ENCODE measurements at regions not wholly inside any gene's neighbourhood (a gene's known extent, or its start where the extent isn't known, plus 50 kb on each side); places are given as distances from the start of the nearest gene placed in this dataset.

GRCh38 chr1:112083487-112083886, 94.0 kb upstream of the KCND3 start:
- Histone ChIP-seq H3K27me3 (replicated peaks in 1 of 7) (peaks cover 0 to 11% (median 0%) of the 10 kb centered on the region in 7 donors), H3K4me3 (no peak overlapping the region), H3K27ac (no peak overlapping the region), H3K4me1 (no peaks in the 10 kb centered on the region), H3K9me3 (no peaks in the 10 kb centered on the region), H3K36me3 (no peaks in the 10 kb centered on the region)
- 27 to 47% (median 33%) methylated on average over 3 of the region's 3 CpGs for WGBS, 5 donors
- DNase-seq = no peak
- TF ChIP-seq CTCF (IDR thresholded peaks at IDR 0.05 in 8 of 11, conservative IDR thresholded peaks at IDR 0.05 in 3 of 11) (no peak), POLR2AphosphoS5 (IDR thresholded peaks at IDR 0.05) (no peak)
- intact Hi-C loops (cut with DNase I; ENCODE audit: low total_unique reads) = no loop called here

DNA sequence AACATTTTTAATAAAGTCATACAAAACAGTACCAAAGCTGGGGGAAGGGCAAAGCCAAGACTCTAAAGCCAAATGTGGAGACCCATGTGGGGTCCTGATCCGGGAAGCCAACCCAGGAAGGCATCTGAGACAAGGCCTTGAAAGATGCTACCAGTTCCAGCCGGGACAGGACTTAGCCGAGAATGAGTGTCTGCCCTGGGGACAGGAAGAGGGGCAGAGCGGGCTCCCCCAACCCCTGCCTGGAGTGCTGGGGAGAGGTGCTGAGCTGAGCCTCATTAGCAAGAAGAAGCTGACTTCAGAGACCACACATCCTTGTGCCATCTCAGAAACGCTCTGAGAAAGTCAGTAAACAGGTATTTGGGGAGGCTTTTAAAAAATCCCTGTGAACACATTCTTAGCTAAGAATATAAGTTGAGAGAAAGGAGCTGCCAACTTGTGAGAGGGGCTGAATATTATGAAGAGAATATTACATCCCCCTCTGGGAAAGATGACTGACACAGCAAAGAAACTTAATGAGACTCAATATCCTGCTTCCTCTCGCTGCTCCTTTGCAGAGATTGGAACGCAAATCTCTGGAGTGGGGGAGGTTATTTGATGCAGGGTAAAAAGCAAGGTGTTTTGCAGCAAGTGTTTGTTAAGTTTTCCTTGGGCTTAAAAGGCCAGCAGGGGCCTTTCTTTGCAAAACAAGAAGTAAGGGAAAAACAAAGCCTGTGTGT, 103.3 kb upstream of the KCND3 start:
- 30 to 42% (median 35%) methylated on average over 6 to 7 of the region's 7 CpGs for WGBS, 5 donors

GRCh38 chr1:112093372-112093694, 103.9 kb upstream of the KCND3 start:
- WGBS, 5 donors = 26 to 36% (median 31%) methylated on average over 1 of the region's 1 CpG

More for the DNA sequence above, 103.3 kb upstream of the KCND3 start:
- H3K27me3 ChIP-seq (replicated peaks in 1 of 7) = peaks cover 0 to 25% (median 0%) of the 10 kb centered on the region in 7 donors
- no peaks in the 10 kb centered on the region for H3K9me3 ChIP-seq
- no peak for DNase-seq
- no peak overlapping the region for H3K4me3 ChIP-seq
- H3K36me3 ChIP-seq = no peaks in the 10 kb centered on the region
- TF ChIP-seq POLR2AphosphoS5 (IDR thresholded peaks at IDR 0.05) (no peak), CTCF (IDR thresholded peaks at IDR 0.05 in 8 of 11, conservative IDR thresholded peaks at IDR 0.05 in 3 of 11) (no peak), POLR2A (IDR thresholded peaks at IDR 0.05) (no peak)
- H3K27ac ChIP-seq = no peak overlapping the region
- intact Hi-C loops (cut with DNase I; ENCODE audit: low total_unique reads) = no loop called here
- peaks cover 0 to 5% (median 0%) of the 10 kb centered on the region in 6 donors for H3K4me1 ChIP-seq

More at GRCh38 chr1:112093372-112093694, 103.9 kb upstream of the KCND3 start:
- H3K9me3 ChIP-seq = no peaks in the 10 kb centered on the region
- no peak for DNase-seq
- intact Hi-C loops (cut with DNase I; ENCODE audit: low total_unique reads) = no loop called here
- H3K4me1 ChIP-seq = peaks cover 0 to 5% (median 0%) of the 10 kb centered on the region in 6 donors
- TF ChIP-seq POLR2A (IDR thresholded peaks at IDR 0.05) (no peak), POLR2AphosphoS5 (IDR thresholded peaks at IDR 0.05) (no peak), CTCF (IDR thresholded peaks at IDR 0.05 in 8 of 11, conservative IDR thresholded peaks at IDR 0.05 in 3 of 11) (no peak)
- H3K4me3 ChIP-seq = no peak overlapping the region
- no peak overlapping the region for H3K27ac ChIP-seq
- no peaks in the 10 kb centered on the region for H3K36me3 ChIP-seq
- peaks cover 0 to 25% (median 0%) of the 10 kb centered on the region in 7 donors for H3K27me3 ChIP-seq (replicated peaks in 1 of 7)
